Umbilical cord (tissue), 1 donor: ENCODE measurements at regions not wholly inside any gene's neighbourhood (a gene's known extent, or its start where the extent isn't known, plus 50 kb on each side); places are given as distances from the start of the nearest gene placed in this dataset.
A peak's percentile ranks its signal among the peaks of the same experiment; 100 is the strongest.
"Not testable (repeated sequence)": the region's sequence is repeated elsewhere in the genome, so short reads cannot be mapped to it uniquely, and the experiment has no call there.

Experiments
- DNase-seq: peaks from one replicate; pipeline ENCODE4 v3.0.0-alpha.2; 2015; ENCODE audit warnings: low spot score

GRCh38 chr12:4822572-4822971 lies 87.1 kb upstream of the KCNA1 start:
- no peak for DNase-seq

- peak; percentile 73 for DNase-seq
Measured at GRCh38 chr12:4824380-4824779, 85.3 kb upstream of the KCNA1 start.

- no peak for DNase-seq
Measured at GRCh38 chr12:4825011-4825858, 84.5 kb upstream of the KCNA1 start.

GRCh38 chr12:4826909-4827308 lies 82.8 kb upstream of the KCNA1 start:
- no peak for DNase-seq

- no peak for DNase-seq
Measured at GRCh38 chr12:4828176-4828575, 81.5 kb upstream of the KCNA1 start.

- no peak for DNase-seq
Measured at GRCh38 chr12:4829161-4829792, 80.4 kb upstream of the KCNA1 start.

- no peak for DNase-seq
Measured at GRCh38 chr12:4829793-4830162, 79.9 kb upstream of the KCNA1 start.

GRCh38 chr12:4830556-4831210 lies 79.0 kb upstream of the KCNA1 start:
- no peak for DNase-seq

GRCh38 chr12:4833053-4833452 lies 76.7 kb upstream of the KCNA1 start:
- no peak for DNase-seq

GRCh38 chr12:4833524-4833923 lies 76.2 kb upstream of the KCNA1 start:
- DNase-seq, result no peak

- DNase-seq, result not testable (repeated sequence)
Measured at GRCh38 chr12:4842401-4842800, 67.3 kb upstream of the KCNA1 start.

- DNase-seq, result no peak
Measured at GRCh38 chr12:4843907-4844306, 65.8 kb upstream of the KCNA1 start.

- peak; percentile 73 for DNase-seq
Measured at GRCh38 chr12:4847713-4848112, 62.0 kb upstream of the KCNA1 start.

GRCh38 chr12:4849115-4849541 lies 60.6 kb upstream of the KCNA1 start:
- DNase-seq, result no peak

GRCh38 chr12:4849795-4850345 lies 59.8 kb upstream of the KCNA1 start:
- DNase-seq, result no peak

GRCh38 chr12:4850857-4851380 lies 58.8 kb upstream of the KCNA1 start:
- no peak for DNase-seq

- DNase-seq, result no peak
Measured at GRCh38 chr12:4852308-4852707, 57.4 kb upstream of the KCNA1 start.

GRCh38 chr12:4852911-4853310 lies 56.8 kb upstream of the KCNA1 start:
- no peak for DNase-seq

- DNase-seq, result peak; percentile 86
Measured at GRCh38 chr12:4855121-4855924, 54.4 kb upstream of the KCNA1 start.

GRCh38 chr12:4856596-4856995 lies 53.1 kb upstream of the KCNA1 start:
- DNase-seq, result no peak
